ENCODE measurements at regions not wholly inside any gene's neighbourhood (a gene's known extent, or its start where the extent isn't known, plus 50 kb on each side); places are given as distances from the start of the nearest gene placed in this dataset.

DNA sequence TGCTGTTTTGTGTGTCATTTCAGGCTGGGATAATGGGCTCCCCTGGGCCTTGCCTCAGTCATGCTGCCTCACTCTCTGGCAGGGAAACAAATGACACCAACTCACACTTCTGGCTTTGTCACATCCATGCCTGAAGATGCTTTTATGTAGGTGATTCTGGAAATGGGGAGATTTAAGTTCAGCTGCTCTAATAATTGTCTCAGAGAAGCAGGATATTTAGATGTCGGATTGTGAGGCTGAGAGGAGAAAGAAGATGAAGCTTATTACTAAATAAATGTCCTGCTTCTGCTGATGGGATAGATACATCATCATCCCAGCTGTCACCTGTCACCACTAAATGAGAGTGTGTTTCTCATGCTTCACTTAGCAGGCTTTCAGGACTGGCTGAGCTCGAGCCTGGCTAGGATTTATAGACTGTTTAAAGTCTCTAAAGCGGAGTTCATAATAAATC, 480.2 kb upstream of the SPTLC3 start:
- TF ChIP-seq, protein P1, sequence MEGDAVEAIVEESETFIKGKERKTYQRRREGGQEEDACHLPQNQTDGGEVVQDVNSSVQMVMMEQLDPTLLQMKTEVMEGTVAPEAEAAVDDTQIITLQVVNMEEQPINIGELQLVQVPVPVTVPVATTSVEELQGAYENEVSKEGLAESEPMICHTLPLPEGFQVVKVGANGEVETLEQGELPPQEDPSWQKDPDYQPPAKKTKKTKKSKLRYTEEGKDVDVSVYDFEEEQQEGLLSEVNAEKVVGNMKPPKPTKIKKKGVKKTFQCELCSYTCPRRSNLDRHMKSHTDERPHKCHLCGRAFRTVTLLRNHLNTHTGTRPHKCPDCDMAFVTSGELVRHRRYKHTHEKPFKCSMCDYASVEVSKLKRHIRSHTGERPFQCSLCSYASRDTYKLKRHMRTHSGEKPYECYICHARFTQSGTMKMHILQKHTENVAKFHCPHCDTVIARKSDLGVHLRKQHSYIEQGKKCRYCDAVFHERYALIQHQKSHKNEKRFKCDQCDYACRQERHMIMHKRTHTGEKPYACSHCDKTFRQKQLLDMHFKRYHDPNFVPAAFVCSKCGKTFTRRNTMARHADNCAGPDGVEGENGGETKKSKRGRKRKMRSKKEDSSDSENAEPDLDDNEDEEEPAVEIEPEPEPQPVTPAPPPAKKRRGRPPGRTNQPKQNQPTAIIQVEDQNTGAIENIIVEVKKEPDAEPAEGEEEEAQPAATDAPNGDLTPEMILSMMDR (IDR thresholded peaks at IDR 0.05; ENCODE audit: low read depth, low read length, poor library complexity, severe bottlenecking): no peak
- TF ChIP-seq EZH2phosphoT487 (IDR thresholded peaks at IDR 0.05; ENCODE audit: borderline replicate concordance, low read length): no peak

Data from DOHH2 (cell line).